ENCODE measurements at regions not wholly inside any gene's neighbourhood (a gene's known extent, or its start where the extent isn't known, plus 50 kb on each side); places are given as distances from the start of the nearest gene placed in this dataset.

GRCh38 chr20:22819784-22820183, 215.3 kb upstream of the SSTR4 start:
- DNase-seq (no peak), ATAC-seq (no peak)
- no peaks in the 10 kb centered on the region for H3K9me3 ChIP-seq
- H3K4me1 ChIP-seq: no peaks in the 10 kb centered on the region
- no peaks in the 10 kb centered on the region for H3K27me3 ChIP-seq (ENCODE audit: low read depth)
- H3K27ac ChIP-seq: no peak overlapping the region
- intact Hi-C loops (cut with DNase I): no loop called here
- H3K36me3 ChIP-seq: no peaks in the 10 kb centered on the region
- TF ChIP-seq, protein P1, sequence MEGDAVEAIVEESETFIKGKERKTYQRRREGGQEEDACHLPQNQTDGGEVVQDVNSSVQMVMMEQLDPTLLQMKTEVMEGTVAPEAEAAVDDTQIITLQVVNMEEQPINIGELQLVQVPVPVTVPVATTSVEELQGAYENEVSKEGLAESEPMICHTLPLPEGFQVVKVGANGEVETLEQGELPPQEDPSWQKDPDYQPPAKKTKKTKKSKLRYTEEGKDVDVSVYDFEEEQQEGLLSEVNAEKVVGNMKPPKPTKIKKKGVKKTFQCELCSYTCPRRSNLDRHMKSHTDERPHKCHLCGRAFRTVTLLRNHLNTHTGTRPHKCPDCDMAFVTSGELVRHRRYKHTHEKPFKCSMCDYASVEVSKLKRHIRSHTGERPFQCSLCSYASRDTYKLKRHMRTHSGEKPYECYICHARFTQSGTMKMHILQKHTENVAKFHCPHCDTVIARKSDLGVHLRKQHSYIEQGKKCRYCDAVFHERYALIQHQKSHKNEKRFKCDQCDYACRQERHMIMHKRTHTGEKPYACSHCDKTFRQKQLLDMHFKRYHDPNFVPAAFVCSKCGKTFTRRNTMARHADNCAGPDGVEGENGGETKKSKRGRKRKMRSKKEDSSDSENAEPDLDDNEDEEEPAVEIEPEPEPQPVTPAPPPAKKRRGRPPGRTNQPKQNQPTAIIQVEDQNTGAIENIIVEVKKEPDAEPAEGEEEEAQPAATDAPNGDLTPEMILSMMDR (IDR thresholded peaks at IDR 0.05): no peak
- no peak overlapping the region for H3K4me3 ChIP-seq

GRCh38 chr20:22821081-22821727, 213.9 kb upstream of the SSTR4 start:
- no peaks in the 10 kb centered on the region for H3K27me3 ChIP-seq (ENCODE audit: low read depth)
- H3K27ac ChIP-seq: no peak overlapping the region
- intact Hi-C loops (cut with DNase I): no loop called here
- H3K36me3 ChIP-seq: no peaks in the 10 kb centered on the region
- no peaks in the 10 kb centered on the region for H3K4me1 ChIP-seq
- TF ChIP-seq, protein P1 (IDR thresholded peaks at IDR 0.05): no peak
- H3K9me3 ChIP-seq: no peaks in the 10 kb centered on the region
- H3K4me3 ChIP-seq: no peak overlapping the region
- ATAC-seq (no peak), DNase-seq (no peak)

GRCh38 chr20:22821796-22822195, 213.3 kb upstream of the SSTR4 start:
- H3K27me3 ChIP-seq (ENCODE audit: low read depth): no peaks in the 10 kb centered on the region
- H3K36me3 ChIP-seq: no peaks in the 10 kb centered on the region
- intact Hi-C loops (cut with DNase I): no loop called here
- ATAC-seq (no peak), DNase-seq (no peak)
- H3K4me3 ChIP-seq: no peak overlapping the region
- TF ChIP-seq, protein P1 (IDR thresholded peaks at IDR 0.05): no peak
- no peak overlapping the region for H3K27ac ChIP-seq
- no peaks in the 10 kb centered on the region for H3K4me1 ChIP-seq
- no peaks in the 10 kb centered on the region for H3K9me3 ChIP-seq

GRCh38 chr20:22823119-22823518, 212.0 kb upstream of the SSTR4 start:
- TF ChIP-seq, protein P1 (IDR thresholded peaks at IDR 0.05): no peak
- no peak for ATAC-seq
- Histone ChIP-seq H3K4me1 (no peaks in the 10 kb centered on the region), H3K36me3 (no peaks in the 10 kb centered on the region), H3K27me3 (ENCODE audit: low read depth) (no peaks in the 10 kb centered on the region), H3K9me3 (no peaks in the 10 kb centered on the region), H3K27ac (no peak overlapping the region), H3K4me3 (no peak overlapping the region)
- DNase-seq: no peak
- intact Hi-C loops (cut with DNase I): no loop called here

GRCh38 chr20:22824077-22824476, 211.0 kb upstream of the SSTR4 start:
- H3K4me1 ChIP-seq: no peaks in the 10 kb centered on the region
- TF ChIP-seq, protein P1 (IDR thresholded peaks at IDR 0.05): no peak
- intact Hi-C loops (cut with DNase I): no loop called here
- ATAC-seq (no peak), DNase-seq (no peak)
- no peaks in the 10 kb centered on the region for H3K9me3 ChIP-seq
- H3K27ac ChIP-seq: no peak overlapping the region
- no peaks in the 10 kb centered on the region for H3K27me3 ChIP-seq (ENCODE audit: low read depth)
- H3K36me3 ChIP-seq: no peaks in the 10 kb centered on the region
- no peak overlapping the region for H3K4me3 ChIP-seq

Data from lower lobe of right lung (tissue), 2 donors.